ENCODE measurements at regions not wholly inside any gene's neighbourhood (a gene's known extent, or its start where the extent isn't known, plus 50 kb on each side); places are given as distances from the start of the nearest gene placed in this dataset.

GRCh38 chr22:49437956-49438355 lies 389.7 kb downstream of the BRD1 start (continued):
- TF ChIP-seq CTCF (conservative IDR thresholded peaks at IDR 0.05; ENCODE audit: low read depth in 2 of 2) (no peak), EZH2phosphoT487 (IDR thresholded peaks at IDR 0.05; ENCODE audit: unreplicated experiment) (no peak), POLR2AphosphoS5 (IDR thresholded peaks at IDR 0.05; ENCODE audit: low read depth) (no peak), JUNB (IDR thresholded peaks at IDR 0.05; ENCODE audit: unreplicated experiment) (no peak), ETS1 (IDR thresholded peaks at IDR 0.05) (no peak), ZNF331 (CRISPR knock-in tag; IDR thresholded peaks at IDR 0.05; ENCODE audit: low read depth) (no peak), NANOG (IDR thresholded peaks at IDR 0.05; ENCODE audit: borderline replicate concordance) (no peak), REST (IDR thresholded peaks at IDR 0.05; ENCODE audit: unreplicated experiment) (no peak)

GRCh38 chr22:49437356-49437755 lies 390.3 kb downstream of the BRD1 start:
- Mint-ChIP-seq H3K36me3 (ENCODE audit: low read depth) (no peaks in the 10 kb centered on the region), H3K4me1 (no peaks in the 10 kb centered on the region), H3K27ac (no peak overlapping the region), H3K27me3 (ENCODE audit: insufficient read depth, low read depth, poor library complexity) (peaks cover 9% of the 10 kb centered on the region), H3K9me3 (peaks cover 6% of the 10 kb centered on the region; the same call in 2 of the 3 replicates), H3K4me3 (no peak overlapping the region)
- no peak overlapping the region for H2AFZ ChIP-seq
- no peaks in the 10 kb centered on the region for H3F3A ChIP-seq (replicated peaks; ENCODE audit: low read depth)
- ATAC-seq (no peak), DNase-seq (ENCODE audit: low spot score) (no peak)
- no peaks in the 10 kb centered on the region for H4K20me1 ChIP-seq (replicated peaks; ENCODE audit: insufficient read depth)
- H3K4me3 ChIP-seq, result no peak overlapping the region
- no peaks in the 10 kb centered on the region for H3K9me2 ChIP-seq (ENCODE audit: insufficient read depth)
- H3K4me2 ChIP-seq, result no peak overlapping the region
- H3K27ac ChIP-seq (ENCODE audit: low read depth), result no peak overlapping the region
- H3K4me1 ChIP-seq (ENCODE audit: insufficient read depth), result no peaks in the 10 kb centered on the region
- no peaks in the 10 kb centered on the region for H3K79me2 ChIP-seq (replicated peaks; ENCODE audit: insufficient read depth)
- no peaks in the 10 kb centered on the region; the same call in 1 of the 2 replicates for H3K27me3 ChIP-seq (ENCODE audit: insufficient read depth)
- no peaks in the 10 kb centered on the region for H3K36me3 ChIP-seq (ENCODE audit: insufficient read depth)
- no peak for TF ChIP-seq EZH2phosphoT487 (IDR thresholded peaks at IDR 0.05; ENCODE audit: unreplicated experiment)
- no peak for TF ChIP-seq ZNF331 (CRISPR knock-in tag; IDR thresholded peaks at IDR 0.05; ENCODE audit: low read depth)
- no peak for TF ChIP-seq STAT1 (IDR thresholded peaks at IDR 0.05; ENCODE audit: unreplicated experiment)
- no peak for TF ChIP-seq ZNF114 (CRISPR knock-in tag; IDR thresholded peaks at IDR 0.05)
- no peak for TF ChIP-seq CREB1 (CRISPR knock-in tag; IDR thresholded peaks at IDR 0.05; ENCODE audit: low read depth)
- TF ChIP-seq JUNB (IDR thresholded peaks at IDR 0.05; ENCODE audit: unreplicated experiment), result no peak
- TF ChIP-seq CTCF (conservative IDR thresholded peaks at IDR 0.05; ENCODE audit: low read depth in 2 of 2), result no peak
- TF ChIP-seq NANOG (IDR thresholded peaks at IDR 0.05; ENCODE audit: borderline replicate concordance), result no peak
- TF ChIP-seq POLR2AphosphoS5 (IDR thresholded peaks at IDR 0.05; ENCODE audit: low read depth), result no peak
- no peak for TF ChIP-seq ETS1 (IDR thresholded peaks at IDR 0.05)
- TF ChIP-seq EZH2 (IDR thresholded peaks at IDR 0.05; ENCODE audit: low read depth, unreplicated experiment), result no peak

Measured in GM23338 (cell line).